ENCODE measurements at regions not wholly inside any gene's neighbourhood (a gene's known extent, or its start where the extent isn't known, plus 50 kb on each side); places are given as distances from the start of the nearest gene placed in this dataset.

- no peak for TF ChIP-seq CTCF (conservative IDR thresholded peaks at IDR 0.05)
Observed at GRCh38 chr13:23488442-23488841, 54.9 kb upstream of the SACS start.

More at GRCh38 chr13:23488442-23488841, 54.9 kb upstream of the SACS start:
- no peak overlapping the region for H3K27ac ChIP-seq (ENCODE audit: insufficient read length, low read depth, low read length)
- no peak overlapping the region for H2BK20ac ChIP-seq (ENCODE audit: low read depth, low read length, poor library complexity, severe bottlenecking)
- H3K4ac ChIP-seq (ENCODE audit: low read depth, low read length) = no peak overlapping the region
- H3K79me2 ChIP-seq (ENCODE audit: insufficient read depth, low read length) = no peaks in the 10 kb centered on the region
- H2BK15ac ChIP-seq (ENCODE audit: low read depth, low read length) = no peak overlapping the region
- no peak overlapping the region for H2AK5ac ChIP-seq (ENCODE audit: insufficient read length, low read length)
- no peak overlapping the region for H3K23ac ChIP-seq (ENCODE audit: insufficient read length, low read depth, low read length)
- no peak overlapping the region for H3K56ac ChIP-seq (ENCODE audit: insufficient read length, low read depth, low read length)
- no peak overlapping the region for H3T11ph ChIP-seq (ENCODE audit: low read length)
- H2BK12ac ChIP-seq (ENCODE audit: insufficient read length, low read depth, low read length) = no peak overlapping the region
- H3K9me3 Mint-ChIP-seq = peaks cover 6 to 10% of the 10 kb centered on the region in 2 experiments; a peak in 2 of 5 replicates
- H3K4me2 ChIP-seq (ENCODE audit: insufficient read depth, insufficient read length, low read length) = no peak overlapping the region
- H2AFZ ChIP-seq (ENCODE audit: low read length) = no peak overlapping the region
- no peak overlapping the region for H4K8ac ChIP-seq (replicated peaks; ENCODE audit: insufficient read length, low read depth, low read length)
- no peak overlapping the region for H3K9ac ChIP-seq (ENCODE audit: extremely low read depth, insufficient read length, low read length)
- H3K79me1 ChIP-seq (ENCODE audit: insufficient read depth, low read depth, low read length, poor library complexity, severe bottlenecking) = no peaks in the 10 kb centered on the region
- no peaks in the 10 kb centered on the region for H3K27me3 ChIP-seq (ENCODE audit: insufficient read depth, low read length)
- no peak overlapping the region for H2BK120ac ChIP-seq (ENCODE audit: low read depth, low read length, poor library complexity, severe bottlenecking)
- no peaks in the 10 kb centered on the region for H4K20me1 ChIP-seq (ENCODE audit: control insufficient read depth, insufficient read depth, insufficient read length)
- no CpG with 5 or more reads among the region's 6 CpGs for WGBS (ENCODE audit: extremely low coverage, insufficient read length, low lambda C conversion rate)
- no peak overlapping the region for H4K91ac ChIP-seq (ENCODE audit: insufficient read length, low read depth, low read length)
- H3K4me1 ChIP-seq (ENCODE audit: insufficient read depth, low read length) = no peaks in the 10 kb centered on the region
- H3K36me3 Mint-ChIP-seq (ENCODE audit: insufficient read depth in 1 of 3, low read depth in 3 of 3) = peaks cover 2 to 11% (median 3%) of the 10 kb centered on the region in 3 experiments; a peak in 4 of 7 replicates
- H3K4me3 Mint-ChIP-seq = no peak overlapping the region
- no peak overlapping the region for H4K5ac ChIP-seq (ENCODE audit: insufficient read length, low read depth, low read length)
- no peak overlapping the region for H3K18ac ChIP-seq (ENCODE audit: insufficient read length, low read depth, low read length)
- no peak overlapping the region for H2BK5ac ChIP-seq (ENCODE audit: insufficient read length, low read length)
- H3K27ac Mint-ChIP-seq = no peak overlapping the region
- H3K4me1 Mint-ChIP-seq = no peaks in the 10 kb centered on the region
- no peak overlapping the region for H3K14ac ChIP-seq (ENCODE audit: insufficient read depth, low read length)
- H3K23me2 ChIP-seq (ENCODE audit: insufficient read length, low read depth, low read length, poor library complexity, severe bottlenecking) = peaks cover 2% of the 10 kb centered on the region
- DNase-seq = no peak
- H3K9me3 ChIP-seq (ENCODE audit: control insufficient read depth, low read depth, low read length) = no peaks in the 10 kb centered on the region
- H3K27me3 Mint-ChIP-seq (ENCODE audit: low read depth) = no peaks in the 10 kb centered on the region; the same call in 1 of the 2 replicates

All from H9 (cell line).